HEK293T (cell line): ENCODE measurements at regions not wholly inside any gene's neighbourhood (a gene's known extent, or its start where the extent isn't known, plus 50 kb on each side); places are given as distances from the start of the nearest gene placed in this dataset.

Experiments used
- CTCF ChIA-PET: fragments of 350-600 bp; formaldehyde crosslinking; extraction: SDS; loops from one replicate; lab custom pipeline; 2021; ENCODE audit warnings: antibody characterized with exemption, inconsistent platforms; lab: Yijun Ruan, JAX
- POLR2A ChIA-PET: fragments of 350-600 bp; formaldehyde crosslinking; extraction: SDS; loops from one replicate; lab custom pipeline; 2020; ENCODE audit warnings: antibody characterized with exemption, inconsistent platforms; lab: Yijun Ruan, JAX
- DNase-seq: peaks from one replicate; pipeline ENCODE4 v3.0.0; 2012; ENCODE audit warnings: mixed read lengths; ENCODE audit errors: extremely low spot score
- ARNT ChIP-seq: fragments of 450-650 bp; IDR thresholded peaks from 2 replicates; pipeline ENCODE4 v1.6.1; 2017; ENCODE audit warnings: mild to moderate bottlenecking
- BHLHE40 ChIP-seq: fragments of 450-650 bp; IDR thresholded peaks from 2 replicates; pipeline ENCODE4 v1.6.1; 2016; ENCODE audit warnings: mild to moderate bottlenecking, moderate library complexity, borderline replicate concordance
- CTBP1 ChIP-seq: fragments of 450-650 bp; IDR thresholded peaks from 2 replicates; pipeline ENCODE4 v1.6.1; 2016; ENCODE audit warnings: borderline replicate concordance
- ELF4 ChIP-seq: fragments of 450-650 bp; IDR thresholded peaks from 2 replicates; pipeline ENCODE4 v1.6.1; 2017; ENCODE audit warnings: antibody characterized with exemption
- FOXA1 ChIP-seq: fragments of 450-650 bp; IDR thresholded peaks from 2 replicates; pipeline ENCODE4 v1.6.1; 2016; ENCODE audit warnings: mild to moderate bottlenecking
- FOXK2 ChIP-seq: fragments of 450-650 bp; IDR thresholded peaks from 2 replicates; pipeline ENCODE4 v1.6.1; 2016; ENCODE audit warnings: mild to moderate bottlenecking
- FOXM1 ChIP-seq: fragments of 450-650 bp; IDR thresholded peaks from 2 replicates; pipeline ENCODE4 v1.6.1; 2017; ENCODE audit warnings: mild to moderate bottlenecking, borderline replicate concordance
- HDGF ChIP-seq: fragments of 450-650 bp; IDR thresholded peaks from 2 replicates; pipeline ENCODE4 v1.6.1; 2017; ENCODE audit warnings: antibody characterized with exemption, borderline replicate concordance
- L3MBTL2 ChIP-seq: fragments of 450-650 bp; conservative IDR thresholded peaks from 2 replicates; pipeline ENCODE4 v1.6.1; 2016; ENCODE audit warnings: mild to moderate bottlenecking
- LEF1 ChIP-seq: fragments of 450-650 bp; IDR thresholded peaks from 2 replicates; pipeline ENCODE4 v1.6.1; 2017; ENCODE audit warnings: mild to moderate bottlenecking, borderline replicate concordance
- NFRKB ChIP-seq: fragments of 450-650 bp; IDR thresholded peaks from 2 replicates; pipeline ENCODE4 v1.6.1; 2016; ENCODE audit warnings: mild to moderate bottlenecking, moderate library complexity
- SP1 ChIP-seq: fragments of 450-650 bp; IDR thresholded peaks from 2 replicates; pipeline ENCODE4 v1.6.1; 2017
- SUZ12 ChIP-seq: fragments of 450-650 bp; IDR thresholded peaks from 2 replicates; pipeline ENCODE4 v1.6.1; 2016; ENCODE audit warnings: mild to moderate bottlenecking
- TARDBP ChIP-seq: fragments of 450-650 bp; IDR thresholded peaks from 2 replicates; pipeline ENCODE4 v1.6.1; 2016
- ZNF384 ChIP-seq: fragments of 450-650 bp; IDR thresholded peaks from 2 replicates; pipeline ENCODE4 v1.6.1; 2016
- TF ChIP-seq, protein P1 (sequence below): fragments of 450-650 bp; IDR thresholded peaks from 2 replicates; pipeline ENCODE4 v1.6.1; 2016

DNA sequence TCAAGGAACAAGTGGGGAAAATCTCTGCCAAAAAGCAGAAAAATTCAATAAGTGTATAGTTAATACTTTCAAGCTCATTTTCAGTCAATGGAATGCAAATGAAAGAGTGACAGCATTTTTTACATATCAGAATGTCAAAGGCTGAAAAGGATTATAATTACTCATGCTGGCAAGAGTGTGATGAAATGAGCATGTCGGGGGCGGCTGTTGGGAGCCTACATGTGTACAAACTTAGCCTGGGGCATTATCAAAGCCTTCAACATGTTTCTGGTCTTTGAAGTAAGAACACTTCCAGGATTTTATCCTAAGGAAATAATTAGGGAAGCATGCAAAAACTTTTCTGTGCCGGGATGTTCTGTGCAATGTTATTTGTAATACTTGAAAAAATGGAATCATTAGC, 221.7 kb upstream of the LYZL1 start:
- no peak for DNase-seq
- ChIA-PET CTCF (no interaction called here), POLR2A (no interaction called here)
- TF ChIP-seq NFRKB (no peak), ELF4 (no peak)

DNA sequence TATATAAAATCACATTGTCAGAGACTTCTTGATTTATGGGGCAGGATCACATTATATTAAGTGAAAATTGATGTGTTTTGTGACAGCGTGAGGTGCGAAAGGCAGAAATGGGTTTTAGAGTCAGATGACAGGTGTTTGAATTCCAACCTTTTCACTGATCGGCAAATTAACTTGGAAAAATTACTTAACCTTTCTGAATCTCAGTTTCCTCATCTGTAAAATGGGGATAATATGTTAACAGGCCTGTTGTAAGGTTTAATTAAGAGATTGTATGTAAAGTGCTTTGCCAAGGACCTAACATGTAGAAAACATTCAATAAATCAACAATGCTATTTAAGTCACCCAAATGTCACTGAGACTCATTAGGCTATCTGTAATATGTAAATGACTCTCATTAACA, 221.2 kb upstream of the LYZL1 start:
- POLR2A ChIA-PET = no interaction called here
- no peak for DNase-seq
- TF ChIP-seq FOXK2 = no peak
- TF ChIP-seq BHLHE40 = no peak
- no peak for TF ChIP-seq TARDBP
- no peak for TF ChIP-seq ELF4
- TF ChIP-seq FOXA1 = no peak
- no peak for TF ChIP-seq ZNF384
- no peak for TF ChIP-seq HDGF
- no peak for TF ChIP-seq L3MBTL2
- TF ChIP-seq, protein P1, sequence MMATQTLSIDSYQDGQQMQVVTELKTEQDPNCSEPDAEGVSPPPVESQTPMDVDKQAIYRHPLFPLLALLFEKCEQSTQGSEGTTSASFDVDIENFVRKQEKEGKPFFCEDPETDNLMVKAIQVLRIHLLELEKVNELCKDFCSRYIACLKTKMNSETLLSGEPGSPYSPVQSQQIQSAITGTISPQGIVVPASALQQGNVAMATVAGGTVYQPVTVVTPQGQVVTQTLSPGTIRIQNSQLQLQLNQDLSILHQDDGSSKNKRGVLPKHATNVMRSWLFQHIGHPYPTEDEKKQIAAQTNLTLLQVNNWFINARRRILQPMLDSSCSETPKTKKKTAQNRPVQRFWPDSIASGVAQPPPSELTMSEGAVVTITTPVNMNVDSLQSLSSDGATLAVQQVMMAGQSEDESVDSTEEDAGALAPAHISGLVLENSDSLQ = no peak
- no peak for TF ChIP-seq NFRKB
- TF ChIP-seq CTBP1 = no peak
- no peak for TF ChIP-seq LEF1
- TF ChIP-seq SUZ12 = no peak
- no peak for TF ChIP-seq ARNT
- no peak for TF ChIP-seq SP1
- no peak for TF ChIP-seq FOXM1
- CTCF ChIA-PET = no interaction called here

DNA sequence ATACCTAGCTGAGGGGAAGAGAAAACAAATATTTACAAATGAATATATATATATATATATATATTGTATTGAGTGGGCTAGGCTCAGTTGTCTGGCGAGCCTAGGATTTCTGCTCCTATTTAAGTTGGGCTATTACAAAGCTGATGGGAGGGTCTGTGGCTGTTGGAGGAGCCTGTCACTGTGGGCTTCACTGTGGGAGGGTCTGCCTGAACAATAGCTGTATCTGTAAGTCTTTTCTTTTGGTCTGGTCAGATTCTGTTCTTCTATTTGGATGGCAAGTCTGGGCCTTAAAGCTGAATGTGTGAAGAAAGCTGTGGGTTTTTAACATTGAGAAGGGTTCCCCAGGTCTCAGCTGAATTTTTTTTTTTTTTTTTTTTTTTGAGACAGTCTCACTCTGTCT, 220.6 kb upstream of the LYZL1 start:
- no peak for DNase-seq
- ChIA-PET POLR2A (no interaction called here), CTCF (interaction anchor here (0.7 kb wide), 1 partner anchor 175 kb away, joined by 3 read pairs; no protein-coding TSS in a partner anchor)
- TF ChIP-seq ZNF384 (no peak), NFRKB (no peak), ARNT (no peak)

GRCh38 chr10:29068966-29069365, 219.9 kb upstream of the LYZL1 start:
- no peak for TF ChIP-seq NFRKB
- TF ChIP-seq SP1 = no peak
- no peak for TF ChIP-seq ELF4
- TF ChIP-seq FOXA1 = no peak
- no peak for TF ChIP-seq SUZ12
- TF ChIP-seq, protein P1 = no peak
- no peak for TF ChIP-seq ARNT
- TF ChIP-seq BHLHE40 = no peak
- no peak for TF ChIP-seq FOXM1
- TF ChIP-seq L3MBTL2 = no peak
- CTCF ChIA-PET = interaction anchor here (0.7 kb wide), 1 partner anchor 175 kb away, joined by 3 read pairs; no protein-coding TSS in a partner anchor
- POLR2A ChIA-PET = no interaction called here
- no peak for DNase-seq

DNA sequence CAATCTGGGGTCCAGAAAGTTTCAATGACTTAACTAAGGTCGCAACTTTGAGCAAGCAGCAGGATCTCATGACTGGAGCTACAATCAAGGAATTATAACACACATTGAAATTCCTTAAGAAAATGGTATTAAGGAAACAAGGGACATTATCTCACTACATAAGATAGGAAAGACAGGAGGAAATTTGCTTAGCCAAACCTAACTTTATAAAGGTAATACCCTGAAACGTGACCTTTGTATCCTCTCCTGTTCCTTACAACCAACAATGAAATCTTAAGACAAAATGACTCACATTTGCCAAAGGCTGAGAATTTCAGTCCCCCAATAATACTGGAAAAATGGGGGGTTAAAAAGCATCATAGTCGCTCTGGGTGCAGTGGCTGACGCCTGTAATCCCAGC, 218.9 kb upstream of the LYZL1 start:
- CTCF ChIA-PET = no interaction called here
- POLR2A ChIA-PET = no interaction called here
- TF ChIP-seq ELF4 (no peak), FOXM1 (no peak), SP1 (no peak), L3MBTL2 (no peak), LEF1 (no peak), ARNT (no peak), HDGF (no peak), SUZ12 (no peak), FOXA1 (no peak), CTBP1 (no peak), ZNF384 (no peak), NFRKB (no peak), TARDBP (no peak), FOXK2 (no peak), BHLHE40 (no peak)
- TF ChIP-seq, protein P1 = no peak
- no peak for DNase-seq

- ChIA-PET POLR2A (interaction anchor here (1.0 kb wide), 1 partner anchor 53 kb away, joined by 3 read pairs; no protein-coding TSS in a partner anchor), CTCF (interaction anchor here (1.0 kb wide), 1 partner anchor 22 kb away, joined by 4 read pairs; no protein-coding TSS in a partner anchor)
- TF ChIP-seq BHLHE40 (no peak), NFRKB (no peak), ZNF384 (no peak), ARNT (no peak), LEF1 (no peak), TARDBP (no peak), CTBP1 (no peak), FOXK2 (no peak), FOXA1 (no peak), ELF4 (no peak), SUZ12 (no peak), FOXM1 (no peak), L3MBTL2 (no peak), SP1 (no peak), HDGF (no peak)
- TF ChIP-seq, protein P1 = no peak
- DNase-seq = no peak
Observed at GRCh38 chr10:29078919-29079318, 210.0 kb upstream of the LYZL1 start.
